Ishikawa (cell line): ENCODE measurements at regions not wholly inside any gene's neighbourhood (a gene's known extent, or its start where the extent isn't known, plus 50 kb on each side); places are given as distances from the start of the nearest gene placed in this dataset.

Experiments used
- CEBPB ChIP-seq: IDR thresholded peaks from 2 replicates; pipeline ENCODE4 v1.6.1; 2012
- CREB1 ChIP-seq: IDR thresholded peaks from 2 replicates; pipeline ENCODE4 v1.6.1; 2012; ENCODE audit warnings: low read depth
- EGR1 ChIP-seq: IDR thresholded peaks from 2 replicates; pipeline ENCODE4 v1.6.1; 2012
- EP300 ChIP-seq: IDR thresholded peaks from 2 replicates; pipeline ENCODE4 v1.6.1; 2012; ENCODE audit warnings: borderline replicate concordance
- FOXM1 ChIP-seq: IDR thresholded peaks from 2 replicates; pipeline ENCODE4 v1.6.1; 2012; ENCODE audit warnings: low read depth, borderline replicate concordance
- NFIC ChIP-seq: IDR thresholded peaks from 2 replicates; pipeline ENCODE4 v1.6.1; 2012
- RAD21 ChIP-seq: IDR thresholded peaks from 2 replicates; pipeline ENCODE4 v1.6.1; 2012; ENCODE audit warnings: low read depth
- TAF1 ChIP-seq: IDR thresholded peaks from 2 replicates; pipeline ENCODE4 v1.6.1; 2012; ENCODE audit warnings: low read depth, mild to moderate bottlenecking
- TCF12 ChIP-seq: IDR thresholded peaks from 2 replicates; pipeline ENCODE4 v1.6.1; 2012; ENCODE audit warnings: low read depth
- TEAD4 ChIP-seq: IDR thresholded peaks from 2 replicates; pipeline ENCODE4 v1.6.1; 2012
- YY1 ChIP-seq: IDR thresholded peaks from 2 replicates; pipeline ENCODE4 v1.6.1; 2012; ENCODE audit warnings: low read depth
- ZBTB7A ChIP-seq: IDR thresholded peaks from 2 replicates; pipeline ENCODE4 v1.6.1; 2012; ENCODE audit warnings: low read depth
- TF ChIP-seq, protein P1 (sequence below): IDR thresholded peaks from 2 replicates; pipeline ENCODE4 v1.6.1; 2012
- TF ChIP-seq, protein P2 (sequence below): IDR thresholded peaks from 2 replicates; pipeline ENCODE4 v1.6.1; 2012
- TF ChIP-seq, protein P3 (sequence below): IDR thresholded peaks from 2 replicates; pipeline ENCODE4 v1.6.1; 2012; ENCODE audit warnings: low read depth, mild to moderate bottlenecking

DNA sequence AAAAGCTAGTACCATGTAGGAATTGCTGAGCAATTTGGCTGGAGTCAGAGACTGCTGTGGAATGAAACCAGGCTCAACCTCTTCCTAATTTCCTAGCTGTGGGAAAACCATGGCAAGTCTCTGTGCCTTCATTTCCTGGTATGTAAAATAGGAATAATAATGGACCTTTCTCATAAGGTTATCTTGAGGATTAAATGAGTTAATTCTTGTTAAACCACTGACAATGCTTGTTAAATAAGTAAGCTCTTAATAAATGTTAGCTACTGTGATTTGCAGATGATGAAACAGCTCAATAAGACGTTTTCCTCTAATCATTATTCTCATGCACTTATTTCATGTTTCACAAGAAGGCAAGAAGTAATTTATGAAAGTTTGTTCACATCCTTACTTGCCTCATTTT, 346.7 kb downstream of the RND3 start:
- TF ChIP-seq, protein P1, sequence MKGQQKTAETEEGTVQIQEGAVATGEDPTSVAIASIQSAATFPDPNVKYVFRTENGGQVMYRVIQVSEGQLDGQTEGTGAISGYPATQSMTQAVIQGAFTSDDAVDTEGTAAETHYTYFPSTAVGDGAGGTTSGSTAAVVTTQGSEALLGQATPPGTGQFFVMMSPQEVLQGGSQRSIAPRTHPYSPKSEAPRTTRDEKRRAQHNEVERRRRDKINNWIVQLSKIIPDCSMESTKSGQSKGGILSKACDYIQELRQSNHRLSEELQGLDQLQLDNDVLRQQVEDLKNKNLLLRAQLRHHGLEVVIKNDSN: no peak
- no peak for TF ChIP-seq NFIC
- no peak for TF ChIP-seq EP300
- no peak for TF ChIP-seq FOXM1
- TF ChIP-seq TAF1: no peak
- TF ChIP-seq TEAD4: no peak
- TF ChIP-seq, protein P2, sequence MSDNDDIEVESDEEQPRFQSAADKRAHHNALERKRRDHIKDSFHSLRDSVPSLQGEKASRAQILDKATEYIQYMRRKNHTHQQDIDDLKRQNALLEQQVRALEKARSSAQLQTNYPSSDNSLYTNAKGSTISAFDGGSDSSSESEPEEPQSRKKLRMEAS: no peak

DNA sequence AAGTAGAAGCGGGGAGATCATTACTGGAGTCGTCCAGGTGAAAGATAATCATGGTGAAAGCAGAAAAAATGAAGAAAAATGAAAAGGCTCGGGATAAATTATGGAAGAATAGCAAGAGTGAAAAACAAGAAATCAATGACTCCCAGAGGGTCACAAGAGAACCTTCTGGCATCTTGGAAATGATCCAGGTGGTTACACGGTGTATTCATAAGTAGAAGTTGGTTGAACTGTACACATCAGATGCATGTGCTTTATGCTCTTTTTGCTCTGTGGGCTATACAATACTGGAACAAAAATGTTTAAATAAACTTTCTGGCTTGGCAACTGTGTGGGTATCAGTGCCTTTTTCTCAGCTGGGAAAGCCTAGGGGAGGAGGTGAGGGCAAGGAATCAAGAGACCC, 348.9 kb downstream of the RND3 start:
- TF ChIP-seq EGR1 (no peak), TEAD4 (no peak), NFIC (no peak), TAF1 (no peak), CEBPB (no peak), YY1 (no peak), ZBTB7A (no peak), TCF12 (no peak), CREB1 (no peak), EP300 (no peak), FOXM1 (no peak), RAD21 (no peak)
- TF ChIP-seq, protein P3, sequence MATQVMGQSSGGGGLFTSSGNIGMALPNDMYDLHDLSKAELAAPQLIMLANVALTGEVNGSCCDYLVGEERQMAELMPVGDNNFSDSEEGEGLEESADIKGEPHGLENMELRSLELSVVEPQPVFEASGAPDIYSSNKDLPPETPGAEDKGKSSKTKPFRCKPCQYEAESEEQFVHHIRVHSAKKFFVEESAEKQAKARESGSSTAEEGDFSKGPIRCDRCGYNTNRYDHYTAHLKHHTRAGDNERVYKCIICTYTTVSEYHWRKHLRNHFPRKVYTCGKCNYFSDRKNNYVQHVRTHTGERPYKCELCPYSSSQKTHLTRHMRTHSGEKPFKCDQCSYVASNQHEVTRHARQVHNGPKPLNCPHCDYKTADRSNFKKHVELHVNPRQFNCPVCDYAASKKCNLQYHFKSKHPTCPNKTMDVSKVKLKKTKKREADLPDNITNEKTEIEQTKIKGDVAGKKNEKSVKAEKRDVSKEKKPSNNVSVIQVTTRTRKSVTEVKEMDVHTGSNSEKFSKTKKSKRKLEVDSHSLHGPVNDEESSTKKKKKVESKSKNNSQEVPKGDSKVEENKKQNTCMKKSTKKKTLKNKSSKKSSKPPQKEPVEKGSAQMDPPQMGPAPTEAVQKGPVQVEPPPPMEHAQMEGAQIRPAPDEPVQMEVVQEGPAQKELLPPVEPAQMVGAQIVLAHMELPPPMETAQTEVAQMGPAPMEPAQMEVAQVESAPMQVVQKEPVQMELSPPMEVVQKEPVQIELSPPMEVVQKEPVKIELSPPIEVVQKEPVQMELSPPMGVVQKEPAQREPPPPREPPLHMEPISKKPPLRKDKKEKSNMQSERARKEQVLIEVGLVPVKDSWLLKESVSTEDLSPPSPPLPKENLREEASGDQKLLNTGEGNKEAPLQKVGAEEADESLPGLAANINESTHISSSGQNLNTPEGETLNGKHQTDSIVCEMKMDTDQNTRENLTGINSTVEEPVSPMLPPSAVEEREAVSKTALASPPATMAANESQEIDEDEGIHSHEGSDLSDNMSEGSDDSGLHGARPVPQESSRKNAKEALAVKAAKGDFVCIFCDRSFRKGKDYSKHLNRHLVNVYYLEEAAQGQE: no peak
- TF ChIP-seq, protein P2: no peak
- TF ChIP-seq, protein P1: no peak

DNA sequence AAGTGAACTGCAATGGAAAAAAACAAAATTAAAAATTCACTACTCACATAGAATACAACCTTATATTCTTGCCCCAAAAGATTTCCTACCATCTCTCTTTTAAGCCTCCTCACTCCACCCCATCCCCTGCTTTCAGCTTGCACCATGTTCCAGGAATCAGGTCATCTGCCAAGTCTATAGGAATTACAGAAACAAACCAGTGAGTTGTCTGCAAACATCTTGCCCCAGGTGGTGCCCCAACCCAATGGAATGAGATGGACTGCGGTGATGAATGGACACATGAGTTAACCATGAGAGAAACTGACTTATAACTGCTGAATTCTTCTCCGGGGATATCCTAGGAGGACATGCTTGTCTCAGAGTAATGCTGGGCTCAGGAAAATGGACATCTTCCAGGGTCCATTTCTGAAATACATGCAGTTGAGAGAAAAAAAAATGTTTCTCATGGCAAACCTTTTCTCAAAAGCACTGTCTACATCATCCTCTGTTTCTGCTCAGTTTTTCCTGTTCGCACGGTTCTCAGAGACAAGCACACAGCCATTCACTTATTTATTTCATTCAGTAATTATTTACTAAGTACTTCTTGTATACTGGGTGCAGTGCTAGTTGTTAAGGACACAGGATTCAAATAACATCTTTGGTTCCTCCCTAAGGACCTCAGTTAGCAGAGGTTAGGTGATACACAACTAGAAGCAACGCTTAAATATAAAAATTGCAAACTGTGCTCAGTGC, 350.0 kb downstream of the RND3 start:
- TF ChIP-seq TEAD4 (no peak), CREB1 (no peak), NFIC (no peak), EGR1 (no peak), CEBPB (no peak), EP300 (no peak)
- TF ChIP-seq, protein P2: no peak

DNA sequence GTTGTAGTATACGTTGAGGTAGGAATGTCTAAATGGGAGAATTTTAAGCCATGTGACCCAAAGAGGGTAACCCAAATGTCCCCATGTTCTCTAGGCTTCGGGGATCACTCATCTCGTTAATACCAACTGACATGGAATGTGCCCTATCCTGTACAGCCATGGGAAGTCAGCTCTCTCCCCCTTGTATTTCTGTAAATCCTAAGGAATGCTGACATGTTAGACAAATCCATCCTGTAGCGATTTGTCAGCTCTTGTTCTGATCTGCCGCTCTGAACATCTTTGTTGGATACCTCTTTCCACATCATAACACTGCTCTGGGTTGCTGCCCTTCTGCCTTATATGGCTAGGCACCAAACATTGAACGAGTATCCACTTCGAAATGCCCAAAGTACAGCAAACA, 350.6 kb downstream of the RND3 start:
- TF ChIP-seq ZBTB7A (no peak), RAD21 (no peak), TAF1 (no peak), TCF12 (no peak), CREB1 (no peak), TEAD4 (no peak), EP300 (no peak), EGR1 (no peak), YY1 (no peak), FOXM1 (no peak), NFIC (no peak), CEBPB (no peak)
- TF ChIP-seq, protein P3: no peak
- TF ChIP-seq, protein P1: no peak
- TF ChIP-seq, protein P2: no peak

DNA sequence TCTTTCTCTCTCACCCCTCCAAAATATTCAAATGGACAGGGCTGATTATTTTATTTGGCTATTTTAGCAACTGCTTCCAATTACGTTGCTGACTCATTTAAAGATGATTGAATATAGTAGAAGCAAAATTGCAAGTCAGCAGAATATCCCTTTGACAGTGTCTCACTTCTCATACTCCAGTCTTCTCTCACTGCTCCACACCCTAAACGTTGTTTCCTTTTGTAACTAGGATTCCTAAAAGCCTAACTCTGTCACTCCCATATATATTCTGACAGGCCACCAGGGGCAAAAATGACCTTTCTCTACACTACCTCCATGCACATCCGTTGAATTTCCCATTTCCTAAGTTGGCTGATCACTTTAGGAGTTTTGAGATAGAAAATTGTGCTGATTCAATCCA, 351.1 kb downstream of the RND3 start:
- TF ChIP-seq FOXM1 (no peak), TAF1 (no peak)

DNA sequence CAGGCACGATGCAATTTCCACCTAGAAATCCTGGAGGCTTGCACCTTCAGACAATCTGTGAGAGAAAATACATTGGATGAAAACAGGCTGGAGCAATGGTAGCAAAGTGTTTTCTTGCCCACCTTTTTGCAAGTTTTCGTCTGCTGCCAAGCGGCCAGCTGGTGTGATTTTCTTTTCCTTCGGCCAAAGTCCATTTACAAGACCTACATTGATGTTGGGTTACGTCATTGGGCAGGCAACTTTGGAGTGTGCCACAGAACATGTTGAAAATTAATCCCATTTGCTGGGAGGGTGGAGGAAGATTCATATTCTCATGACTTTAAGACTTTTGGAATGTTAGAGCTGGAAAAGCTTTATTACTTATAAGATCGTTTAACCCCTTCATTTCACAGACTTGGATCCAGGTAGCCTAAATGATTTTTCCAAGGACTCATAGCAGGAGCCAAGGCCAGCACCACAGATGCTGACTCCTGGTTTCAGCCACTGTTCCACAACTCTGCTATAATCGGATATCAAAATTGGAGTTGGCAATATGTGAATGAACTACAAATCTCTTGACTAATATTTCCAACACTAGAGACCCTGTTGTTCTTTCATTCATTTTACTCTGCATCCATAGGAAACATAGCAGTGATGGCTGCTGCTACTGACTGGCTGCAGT, 352.1 kb downstream of the RND3 start:
- TF ChIP-seq TCF12 (no peak), RAD21 (no peak), EP300 (no peak)
- TF ChIP-seq, protein P2: no peak
- TF ChIP-seq, protein P1: no peak
